Nephron (organoid): ENCODE measurements at regions not wholly inside any gene's neighbourhood (a gene's known extent, or its start where the extent isn't known, plus 50 kb on each side); places are given as distances from the start of the nearest gene placed in this dataset.

Experiments
- H3K27ac Mint-ChIP-seq, 3 experiments: 2 replicates each; pipeline ENCODE4 v1.8.0; 2020; ENCODE audit warnings: mixed read lengths in 3 of 3, mild to moderate bottlenecking in 2 of 3, moderate library complexity in 1 of 3
- H3K27me3 Mint-ChIP-seq: 2 replicates; pipeline ENCODE4 v1.8.0; 2021; ENCODE audit warnings: low read depth, mild to moderate bottlenecking, moderate library complexity, mixed read lengths
- H3K36me3 Mint-ChIP-seq: 2 replicates; pipeline ENCODE4 v1.8.0; 2020; ENCODE audit warnings: low read depth, mixed read lengths
- H3K4me1 Mint-ChIP-seq: 2 replicates; pipeline ENCODE4 v1.8.0; 2020; ENCODE audit warnings: mixed read lengths
- H3K4me3 Mint-ChIP-seq, 3 experiments: 2 replicates each; pipeline ENCODE4 v1.8.0; 2020; ENCODE audit warnings: mild to moderate bottlenecking in 3 of 3, mixed read lengths in 3 of 3, moderate library complexity in 2 of 3
- H3K9me3 Mint-ChIP-seq: 2 replicates; pipeline ENCODE4 v1.8.0; 2020; ENCODE audit warnings: mixed read lengths
- TF ChIP-seq, protein P1 (sequence below), 3 experiments: fragments of 200-600 bp; sonication (generic); IDR thresholded peaks; one replicate each; pipeline ENCODE4 v1.5.0; 2021; ENCODE audit warnings: antibody characterized with exemption in 3 of 3; ENCODE audit not compliant: unreplicated experiment in 3 of 3

DNA sequence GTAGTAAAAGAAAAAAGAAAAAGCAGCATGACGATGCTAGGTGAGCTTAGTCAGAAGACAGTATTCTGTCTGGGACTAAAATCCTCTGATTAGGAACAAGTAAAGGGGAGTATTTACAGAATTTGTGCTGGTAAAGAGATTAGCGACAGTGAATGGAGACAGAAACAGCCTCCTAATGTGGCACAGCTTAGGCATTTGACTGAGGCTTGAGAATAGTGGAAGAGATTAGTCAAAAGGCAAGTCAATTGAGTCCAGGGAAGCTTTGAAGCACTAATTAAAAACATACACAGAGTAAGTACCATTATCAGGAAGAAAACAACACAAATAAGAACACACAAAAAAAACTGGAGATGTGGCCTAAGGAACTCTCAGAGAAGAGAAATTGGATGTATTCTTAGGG is 131.9 kb upstream of the CLEC14A start:
- TF ChIP-seq, protein P1, sequence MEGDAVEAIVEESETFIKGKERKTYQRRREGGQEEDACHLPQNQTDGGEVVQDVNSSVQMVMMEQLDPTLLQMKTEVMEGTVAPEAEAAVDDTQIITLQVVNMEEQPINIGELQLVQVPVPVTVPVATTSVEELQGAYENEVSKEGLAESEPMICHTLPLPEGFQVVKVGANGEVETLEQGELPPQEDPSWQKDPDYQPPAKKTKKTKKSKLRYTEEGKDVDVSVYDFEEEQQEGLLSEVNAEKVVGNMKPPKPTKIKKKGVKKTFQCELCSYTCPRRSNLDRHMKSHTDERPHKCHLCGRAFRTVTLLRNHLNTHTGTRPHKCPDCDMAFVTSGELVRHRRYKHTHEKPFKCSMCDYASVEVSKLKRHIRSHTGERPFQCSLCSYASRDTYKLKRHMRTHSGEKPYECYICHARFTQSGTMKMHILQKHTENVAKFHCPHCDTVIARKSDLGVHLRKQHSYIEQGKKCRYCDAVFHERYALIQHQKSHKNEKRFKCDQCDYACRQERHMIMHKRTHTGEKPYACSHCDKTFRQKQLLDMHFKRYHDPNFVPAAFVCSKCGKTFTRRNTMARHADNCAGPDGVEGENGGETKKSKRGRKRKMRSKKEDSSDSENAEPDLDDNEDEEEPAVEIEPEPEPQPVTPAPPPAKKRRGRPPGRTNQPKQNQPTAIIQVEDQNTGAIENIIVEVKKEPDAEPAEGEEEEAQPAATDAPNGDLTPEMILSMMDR (IDR thresholded peaks at IDR 0.05; ENCODE audit: unreplicated experiment in 3 of 3): no peak
- Mint-ChIP-seq H3K4me1 (no peaks in the 10 kb centered on the region), H3K36me3 (no peaks in the 10 kb centered on the region), H3K4me3 (no peak overlapping the region), H3K27ac (no peak overlapping the region), H3K27me3 (no peaks in the 10 kb centered on the region), H3K9me3 (no peaks in the 10 kb centered on the region)

GRCh38 chr14:38385836-38386235 is 129.9 kb upstream of the CLEC14A start:
- Mint-ChIP-seq H3K4me3 (no peak overlapping the region), H3K36me3 (no peaks in the 10 kb centered on the region), H3K27me3 (no peaks in the 10 kb centered on the region), H3K27ac (no peak overlapping the region), H3K4me1 (no peaks in the 10 kb centered on the region), H3K9me3 (peaks cover under 1% of the 10 kb centered on the region)
- TF ChIP-seq, protein P1 (IDR thresholded peaks at IDR 0.05; ENCODE audit: unreplicated experiment in 3 of 3): no peak

DNA sequence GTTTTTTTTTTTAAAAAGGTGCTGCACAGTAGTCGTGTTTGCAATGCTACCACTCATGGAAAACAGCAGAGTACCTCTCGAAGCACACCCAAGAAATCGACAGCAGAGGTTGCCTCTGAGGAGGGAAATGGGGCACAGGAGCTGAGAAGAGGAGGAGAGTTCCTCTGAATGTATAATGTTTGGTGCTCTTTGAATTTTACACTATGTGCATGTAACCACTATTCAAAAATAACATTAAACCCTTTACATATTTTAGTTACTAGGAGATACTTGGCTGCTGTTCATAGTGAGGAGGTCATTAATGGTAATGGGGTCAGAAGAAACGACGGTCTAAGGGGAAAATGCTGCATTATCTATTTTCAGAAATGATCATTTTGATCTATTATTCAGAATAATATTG is 129.4 kb upstream of the CLEC14A start:
- Mint-ChIP-seq H3K4me3 (no peak overlapping the region), H3K27ac (no peak overlapping the region), H3K4me1 (no peaks in the 10 kb centered on the region), H3K27me3 (no peaks in the 10 kb centered on the region), H3K9me3 (peaks cover 2% of the 10 kb centered on the region), H3K36me3 (no peaks in the 10 kb centered on the region)
- TF ChIP-seq, protein P1 (IDR thresholded peaks at IDR 0.05; ENCODE audit: unreplicated experiment in 3 of 3): no peak

DNA sequence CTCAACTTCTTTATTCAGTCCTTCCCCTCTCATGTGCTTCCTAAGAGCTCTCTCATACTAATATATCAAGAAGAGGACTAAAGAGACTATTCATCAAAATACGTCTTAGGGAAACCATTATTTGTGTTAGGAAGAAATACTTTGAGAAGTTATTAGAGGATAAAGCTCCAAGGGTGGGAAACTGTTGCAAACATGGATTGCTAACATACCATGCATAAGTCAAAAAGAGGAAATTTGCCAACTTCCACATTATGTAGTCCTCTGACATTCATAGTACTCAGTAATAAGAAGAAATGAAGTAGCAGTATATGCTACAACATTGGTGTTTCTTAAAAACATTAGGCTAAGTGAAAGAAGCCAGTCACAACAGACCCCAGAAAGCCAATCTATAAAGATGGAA is 128.8 kb upstream of the CLEC14A start:
- Mint-ChIP-seq H3K36me3 (no peaks in the 10 kb centered on the region), H3K4me3 (no peak overlapping the region), H3K27me3 (no peaks in the 10 kb centered on the region), H3K9me3 (peaks cover 7% of the 10 kb centered on the region), H3K4me1 (no peaks in the 10 kb centered on the region), H3K27ac (no peak overlapping the region)
- TF ChIP-seq, protein P1 (IDR thresholded peaks at IDR 0.05; ENCODE audit: unreplicated experiment in 3 of 3): no peak

- TF ChIP-seq, protein P1 (IDR thresholded peaks at IDR 0.05; ENCODE audit: unreplicated experiment in 3 of 3): no peak
- Mint-ChIP-seq H3K4me3 (no peak overlapping the region), H3K36me3 (no peaks in the 10 kb centered on the region), H3K27me3 (peaks cover 3% of the 10 kb centered on the region), H3K27ac (no peak overlapping the region), H3K9me3 (no peaks in the 10 kb centered on the region), H3K4me1 (no peaks in the 10 kb centered on the region)
Observed at GRCh38 chr14:38367922-38368321, 112.0 kb upstream of the CLEC14A start.

DNA sequence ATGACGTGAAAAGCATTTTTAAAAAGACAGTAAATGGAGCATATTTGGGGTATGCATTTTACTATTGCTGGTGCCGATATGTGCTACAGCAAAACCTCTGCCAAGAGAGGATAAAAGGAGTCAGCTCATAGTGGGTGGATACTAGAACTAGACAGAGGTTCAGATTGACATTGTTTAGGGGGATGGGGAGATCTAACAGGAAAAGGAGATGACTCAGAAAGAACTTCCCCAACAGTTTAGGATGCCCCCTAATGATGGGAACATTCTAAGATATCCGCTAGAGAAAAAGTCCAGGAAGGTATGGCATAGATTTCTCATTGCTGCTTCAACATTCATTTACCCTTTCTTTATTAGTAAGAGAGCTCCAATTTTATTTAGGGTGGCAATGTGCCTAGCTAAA is 110.5 kb upstream of the CLEC14A start:
- H3K9me3 Mint-ChIP-seq: no peaks in the 10 kb centered on the region
- no peaks in the 10 kb centered on the region for H3K4me1 Mint-ChIP-seq
- H3K27ac Mint-ChIP-seq: no peak overlapping the region

More for the DNA sequence above, 110.5 kb upstream of the CLEC14A start:
- peaks cover 3% of the 10 kb centered on the region for H3K27me3 Mint-ChIP-seq
- H3K4me3 Mint-ChIP-seq: no peak overlapping the region
- H3K36me3 Mint-ChIP-seq: no peaks in the 10 kb centered on the region
- TF ChIP-seq, protein P1 (IDR thresholded peaks at IDR 0.05; ENCODE audit: unreplicated experiment in 3 of 3): no peak
